ENCODE measurements at regions not wholly inside any gene's neighbourhood (a gene's known extent, or its start where the extent isn't known, plus 50 kb on each side); places are given as distances from the start of the nearest gene placed in this dataset.
"Not testable (repeated sequence)": the region's sequence is repeated elsewhere in the genome, so short reads cannot be mapped to it uniquely, and the experiment has no call there.

GRCh38 chr5:176747670-176748072 is 62.7 kb upstream of the UNC5A start:
- TF ChIP-seq, protein P1, sequence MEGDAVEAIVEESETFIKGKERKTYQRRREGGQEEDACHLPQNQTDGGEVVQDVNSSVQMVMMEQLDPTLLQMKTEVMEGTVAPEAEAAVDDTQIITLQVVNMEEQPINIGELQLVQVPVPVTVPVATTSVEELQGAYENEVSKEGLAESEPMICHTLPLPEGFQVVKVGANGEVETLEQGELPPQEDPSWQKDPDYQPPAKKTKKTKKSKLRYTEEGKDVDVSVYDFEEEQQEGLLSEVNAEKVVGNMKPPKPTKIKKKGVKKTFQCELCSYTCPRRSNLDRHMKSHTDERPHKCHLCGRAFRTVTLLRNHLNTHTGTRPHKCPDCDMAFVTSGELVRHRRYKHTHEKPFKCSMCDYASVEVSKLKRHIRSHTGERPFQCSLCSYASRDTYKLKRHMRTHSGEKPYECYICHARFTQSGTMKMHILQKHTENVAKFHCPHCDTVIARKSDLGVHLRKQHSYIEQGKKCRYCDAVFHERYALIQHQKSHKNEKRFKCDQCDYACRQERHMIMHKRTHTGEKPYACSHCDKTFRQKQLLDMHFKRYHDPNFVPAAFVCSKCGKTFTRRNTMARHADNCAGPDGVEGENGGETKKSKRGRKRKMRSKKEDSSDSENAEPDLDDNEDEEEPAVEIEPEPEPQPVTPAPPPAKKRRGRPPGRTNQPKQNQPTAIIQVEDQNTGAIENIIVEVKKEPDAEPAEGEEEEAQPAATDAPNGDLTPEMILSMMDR (IDR thresholded peaks at IDR 0.05; ENCODE audit: insufficient read depth, low read length) = no peak
- no peak for DNase-seq (ENCODE audit: low read depth)

DNA sequence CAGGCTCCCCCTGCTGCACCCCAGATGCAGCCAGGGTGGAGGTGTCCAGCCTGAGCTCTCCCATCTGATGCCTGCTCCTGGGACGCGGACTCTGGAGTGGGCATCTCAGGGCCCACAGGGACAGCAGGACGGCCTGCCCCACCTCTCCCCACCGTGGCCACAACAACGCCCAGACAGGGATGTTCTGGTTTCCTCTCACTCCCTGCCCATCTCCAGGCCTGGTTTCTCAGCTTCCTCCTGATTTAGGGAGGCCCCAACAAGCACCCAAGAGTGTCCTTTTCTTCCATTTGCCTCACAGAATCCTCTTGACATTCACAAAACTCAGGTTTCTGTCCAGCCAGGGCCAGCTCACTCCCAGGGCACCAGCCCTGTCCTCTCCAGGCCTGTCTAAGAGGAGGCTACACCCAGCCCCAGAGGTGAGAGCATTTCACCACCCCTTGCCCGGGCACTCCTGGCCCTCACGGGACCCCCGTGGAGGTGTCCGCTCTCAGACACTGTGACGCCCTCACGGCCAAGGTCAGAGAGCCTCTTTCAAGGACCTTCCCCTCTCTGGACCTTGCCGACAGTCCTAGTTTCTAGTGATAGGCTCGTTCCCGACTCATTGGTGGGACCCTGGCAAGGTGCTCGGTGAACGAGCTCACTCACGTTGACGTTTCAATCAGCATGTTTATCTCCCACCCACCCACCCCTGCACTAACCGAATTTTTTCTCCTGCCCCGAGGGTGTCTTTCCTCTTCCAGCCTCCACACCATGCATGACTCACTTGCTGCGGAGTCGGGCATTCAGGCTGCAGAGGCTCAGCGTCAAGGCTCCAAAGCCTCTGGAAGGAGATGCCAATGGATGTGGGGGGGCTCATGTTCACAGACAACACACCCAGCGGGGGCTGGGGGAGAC is 62.0 kb upstream of the UNC5A start:
- TF ChIP-seq, protein P1 (IDR thresholded peaks at IDR 0.05; ENCODE audit: insufficient read depth, low read length) = no peak
- no peak overlapping the region for H3K4me3 ChIP-seq (ENCODE audit: low read depth, low read length)
- DNase-seq (ENCODE audit: low read depth) = no peak

More at GRCh38 chr5:176747670-176748072, 62.7 kb upstream of the UNC5A start:
- H3K4me3 ChIP-seq (ENCODE audit: low read depth, low read length) = no peak overlapping the region

GRCh38 chr5:176748967-176749935 is 61.1 kb upstream of the UNC5A start:
- TF ChIP-seq, protein P1 (IDR thresholded peaks at IDR 0.05; ENCODE audit: insufficient read depth, low read length) = no peak
- no peak for DNase-seq (ENCODE audit: low read depth)
- no peak overlapping the region for H3K4me3 ChIP-seq (ENCODE audit: low read depth, low read length)

- TF ChIP-seq, protein P1 (IDR thresholded peaks at IDR 0.05; ENCODE audit: insufficient read depth, low read length) = no peak
Measured at GRCh38 chr5:176750144-176750543, 60.2 kb upstream of the UNC5A start.

GRCh38 chr5:176754376-176754973 is 55.9 kb upstream of the UNC5A start:
- no peak overlapping the region for H3K4me3 ChIP-seq (ENCODE audit: low read depth, low read length)
- DNase-seq (ENCODE audit: low read depth) = no peak
- TF ChIP-seq, protein P1 (IDR thresholded peaks at IDR 0.05; ENCODE audit: insufficient read depth, low read length) = no peak

More at GRCh38 chr5:176750144-176750543, 60.2 kb upstream of the UNC5A start:
- no peak for DNase-seq (ENCODE audit: low read depth)
- no peak overlapping the region for H3K4me3 ChIP-seq (ENCODE audit: low read depth, low read length)

GRCh38 chr5:176755593-176755992 is 54.8 kb upstream of the UNC5A start:
- DNase-seq (ENCODE audit: low read depth) = not testable (repeated sequence)

DNA sequence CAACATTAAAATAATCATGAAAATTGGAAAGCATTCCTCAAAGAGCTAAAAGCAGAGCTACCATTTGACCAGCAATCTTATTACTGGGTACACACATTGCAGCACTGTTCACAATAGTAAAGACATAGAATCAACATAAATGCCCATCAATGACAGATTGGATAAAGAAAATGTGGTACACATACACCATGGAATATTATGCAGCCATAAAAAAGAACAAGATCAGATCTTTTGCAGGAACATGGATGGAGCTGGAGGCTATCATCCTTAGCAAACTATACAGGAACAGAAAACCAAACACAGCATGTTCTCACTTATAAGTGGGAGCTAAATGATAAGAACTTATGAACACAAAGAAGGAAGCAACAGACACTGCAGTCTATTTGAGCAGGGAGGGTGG is 52.8 kb upstream of the UNC5A start:
- H3K4me3 ChIP-seq (ENCODE audit: low read depth, low read length); DNase-seq (ENCODE audit: low read depth): not testable (repeated sequence)

More at GRCh38 chr5:176755593-176755992, 54.8 kb upstream of the UNC5A start:
- H3K4me3 ChIP-seq (ENCODE audit: low read depth, low read length) = not testable (repeated sequence)
